ENCODE measurements at regions not wholly inside any gene's neighbourhood (a gene's known extent, or its start where the extent isn't known, plus 50 kb on each side); places are given as distances from the start of the nearest gene placed in this dataset.

DNA sequence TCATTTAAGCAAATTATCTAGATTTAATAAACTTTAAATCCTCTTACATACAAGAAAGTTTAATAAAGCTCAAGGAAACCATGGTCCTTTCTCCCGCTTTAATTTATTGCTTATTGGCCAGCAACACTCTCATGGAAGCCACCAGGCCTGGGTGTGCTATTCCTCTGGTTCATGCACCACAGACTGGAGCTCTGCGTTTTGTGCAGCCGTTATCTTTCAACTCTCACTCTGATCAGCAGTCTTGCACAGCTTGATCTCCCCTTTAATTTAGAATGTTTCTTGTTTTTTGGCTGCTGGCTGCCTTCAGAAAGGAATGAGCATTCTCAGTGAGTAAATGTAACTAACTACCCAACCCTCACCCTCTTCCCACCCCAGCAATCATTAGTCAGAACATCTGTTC, 318.7 kb downstream of the MEIS1 start:
- TF ChIP-seq CTCF (IDR thresholded peaks at IDR 0.05) (no peak), POLR2A (IDR thresholded peaks at IDR 0.05) (no peak), POLR2AphosphoS5 (IDR thresholded peaks at IDR 0.05) (no peak)
